Sciatic nerve (tissue), 2 donors: ENCODE measurements at regions not wholly inside any gene's neighbourhood (a gene's known extent, or its start where the extent isn't known, plus 50 kb on each side); places are given as distances from the start of the nearest gene placed in this dataset.

Experiments used
- ATAC-seq: fragments of 200-7000 bp; cut with Tn5 transposase; one replicate; pipeline ENCODE4 v1.9.1; 2020; ENCODE audit warnings: mild to moderate bottlenecking, moderate library complexity
- DNase-seq: peaks from one replicate; pipeline ENCODE4 v3.0.0-alpha.2; 2020; ENCODE audit warnings: low spot score
- intact Hi-C: fragments of 100-400 bp; cut with DNase I; formaldehyde crosslinking; loops from one replicate; pipeline ENCODE4 v1.14.2; 2022
- donor health status: DM: no; HTN: no; CAD: no.
- donor health status: DM: no; HTN: no; CAD: no.

DNA sequence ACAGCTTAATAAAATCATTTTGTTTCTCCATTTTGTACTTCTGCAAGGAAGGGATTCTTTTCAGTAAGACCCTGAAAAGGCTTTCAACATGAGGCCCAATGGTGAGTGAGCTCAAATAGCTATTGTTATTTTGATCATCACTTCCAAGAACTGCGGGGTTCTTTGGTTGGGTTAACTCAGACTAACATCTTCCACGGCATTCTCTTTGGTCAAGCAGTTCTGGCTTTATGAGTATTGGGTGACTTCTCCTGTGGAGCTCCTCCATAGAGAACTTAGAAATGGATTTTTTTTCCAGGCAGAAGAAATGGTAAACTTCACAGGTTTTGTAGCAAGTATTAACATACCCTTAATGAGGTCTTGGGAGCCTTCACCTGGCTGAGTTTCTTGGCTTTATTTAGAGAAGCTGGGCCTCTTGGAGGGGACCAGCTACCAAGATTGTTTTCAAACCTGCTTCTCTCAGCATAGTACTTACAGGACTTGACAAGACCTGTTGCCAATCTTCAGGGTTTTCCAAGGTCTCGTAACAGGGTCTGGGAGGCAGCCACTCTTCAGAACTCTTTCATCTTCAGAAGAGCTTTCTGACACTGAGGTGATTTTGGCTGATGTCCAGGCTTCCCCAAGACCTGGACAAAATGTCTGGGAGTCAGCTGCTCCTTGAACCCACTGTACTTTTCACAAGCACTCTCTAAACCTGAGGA is 353.2 kb upstream of the ETAA1 start:
- DNase-seq (no peak), ATAC-seq (no peak)
- intact Hi-C loops: no loop called here

- intact Hi-C loops: no loop called here
- DNase-seq (no peak), ATAC-seq (no peak)
These were observed 350.5 kb upstream of the ETAA1 start for GRCh38 chr2:67046591-67046990.

DNA sequence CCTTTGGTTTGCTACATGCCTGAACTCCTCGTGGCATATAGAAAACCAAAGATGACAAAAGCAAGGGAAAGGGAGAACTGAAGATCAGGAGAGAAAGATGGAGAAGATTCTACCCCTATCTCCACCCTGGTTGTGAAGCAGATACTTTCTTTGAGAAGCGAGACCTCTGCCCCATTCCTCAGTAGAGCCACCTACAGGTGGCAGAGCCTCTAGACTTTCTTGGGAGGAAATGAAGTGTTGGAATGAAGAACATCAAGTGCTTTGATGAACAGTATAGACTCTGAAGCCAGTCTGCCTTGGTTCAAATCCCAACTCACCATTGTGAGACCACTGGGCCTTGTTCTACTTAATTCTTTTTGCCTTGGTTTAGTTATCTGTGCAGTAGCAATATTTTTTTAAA is 348.8 kb upstream of the ETAA1 start:
- no peak for DNase-seq
- ATAC-seq: no peak
- intact Hi-C loops: no loop called here

- ATAC-seq (no peak), DNase-seq (no peak)
- intact Hi-C loops: no loop called here
These were observed 346.5 kb upstream of the ETAA1 start for GRCh38 chr2:67050622-67051021.

DNA sequence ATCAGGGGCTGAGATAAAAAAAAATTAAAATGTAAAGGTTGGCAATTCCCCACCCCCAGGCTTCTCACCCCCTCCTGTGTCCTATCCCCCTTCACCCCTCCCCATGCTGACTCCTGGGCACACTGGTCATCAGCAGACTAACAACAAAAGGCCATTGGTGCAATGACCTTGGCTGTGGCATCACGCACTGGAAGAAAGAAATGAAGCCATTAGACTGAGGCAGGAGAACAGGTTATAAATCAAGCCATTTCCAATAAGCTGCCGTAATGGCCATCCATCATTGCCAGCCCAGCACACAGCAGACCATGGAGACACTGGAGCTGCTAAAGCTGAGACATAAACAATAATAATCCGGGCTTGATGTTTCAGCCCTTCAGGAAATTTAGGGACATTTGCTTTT is 342.4 kb upstream of the ETAA1 start:
- no peak for ATAC-seq
- DNase-seq: no peak
- intact Hi-C loops: no loop called here

DNA sequence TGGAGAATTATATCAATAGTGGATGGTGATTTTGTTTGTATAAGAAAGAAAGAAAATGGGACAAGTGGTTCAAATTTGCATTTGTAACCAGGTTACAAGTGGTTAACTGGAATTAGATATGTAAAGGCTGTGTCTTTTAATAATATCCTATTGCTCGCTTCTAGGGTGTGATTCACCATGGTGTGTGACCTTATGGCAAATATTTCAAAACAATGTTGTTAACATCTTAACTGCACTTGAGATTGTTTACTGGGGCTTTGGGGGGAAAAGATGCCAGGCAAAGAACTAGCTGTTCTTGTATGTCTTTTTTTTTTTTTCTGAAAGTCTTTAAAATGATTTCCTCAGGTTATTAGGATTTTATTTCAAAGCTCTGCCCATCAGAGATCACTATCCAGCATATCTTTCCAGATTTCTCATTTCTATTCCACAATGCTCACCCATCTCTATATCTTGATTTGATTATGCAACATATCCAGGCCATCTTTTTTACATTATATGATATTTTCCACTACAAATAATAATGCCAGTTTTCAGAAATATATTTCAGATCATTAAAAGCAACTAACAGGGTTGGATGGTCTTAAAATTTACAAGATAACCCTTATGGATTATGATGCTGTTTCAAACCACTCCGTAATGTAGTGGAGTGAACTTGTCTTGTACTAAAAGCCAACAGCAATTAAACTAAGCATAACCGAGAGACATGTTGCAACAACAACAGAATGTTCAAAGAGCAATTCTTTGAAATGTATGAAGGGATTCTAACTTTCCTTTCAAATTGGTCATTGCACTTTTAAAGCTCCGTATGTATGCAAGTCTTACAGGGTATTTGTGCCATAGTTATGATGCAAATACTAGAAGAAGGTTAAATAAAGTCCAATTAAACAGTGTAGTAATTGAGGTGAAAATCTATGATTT is 341.5 kb upstream of the ETAA1 start:
- intact Hi-C loops: no loop called here
- DNase-seq (no peak), ATAC-seq (no peak)

DNA sequence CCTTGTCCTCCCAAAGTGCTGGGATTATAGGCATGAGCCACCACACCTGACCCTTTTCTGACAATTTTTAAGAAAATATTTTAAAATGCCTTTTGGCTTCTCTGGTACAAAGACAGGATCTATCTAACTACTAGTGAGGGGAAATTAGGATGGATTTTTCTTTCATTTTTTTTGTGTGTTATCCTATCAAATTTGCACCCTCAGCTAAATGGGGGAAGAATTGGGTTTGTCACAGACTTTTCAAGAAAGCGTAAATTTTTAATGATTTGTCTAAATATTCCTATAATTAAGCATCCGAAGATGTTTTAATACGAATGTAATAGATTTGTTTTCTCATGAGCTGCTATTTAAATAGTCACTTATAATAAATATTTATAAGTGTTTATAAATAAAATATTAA is 340.0 kb upstream of the ETAA1 start:
- DNase-seq (no peak), ATAC-seq (no peak)
- intact Hi-C loops: no loop called here

- ATAC-seq (no peak), DNase-seq (no peak)
- intact Hi-C loops: no loop called here
These were observed 339.0 kb upstream of the ETAA1 start for GRCh38 chr2:67057901-67058703.

- ATAC-seq (no peak), DNase-seq (no peak)
- intact Hi-C loops: no loop called here
These were observed 332.1 kb upstream of the ETAA1 start for GRCh38 chr2:67065046-67065445.

DNA sequence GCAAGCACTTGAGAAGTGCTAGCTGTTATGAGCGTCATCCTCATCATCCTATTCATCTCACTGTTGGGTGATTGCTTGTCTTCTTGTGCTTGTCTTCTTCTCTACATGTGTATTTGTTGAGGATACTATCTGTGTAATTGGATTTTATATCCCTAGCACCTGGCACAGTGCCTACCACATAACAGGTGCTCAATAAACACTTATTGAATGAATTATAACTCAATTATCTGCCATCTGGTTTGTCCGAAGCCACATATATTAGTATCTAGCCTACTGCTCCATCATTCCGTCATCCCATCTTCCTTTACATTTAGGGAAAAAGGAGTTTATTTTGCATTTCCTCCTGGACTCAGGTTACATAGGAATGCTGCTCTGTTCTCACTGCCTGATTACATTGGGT is 330.4 kb upstream of the ETAA1 start:
- no peak for ATAC-seq
- no peak for DNase-seq
- intact Hi-C loops: no loop called here

DNA sequence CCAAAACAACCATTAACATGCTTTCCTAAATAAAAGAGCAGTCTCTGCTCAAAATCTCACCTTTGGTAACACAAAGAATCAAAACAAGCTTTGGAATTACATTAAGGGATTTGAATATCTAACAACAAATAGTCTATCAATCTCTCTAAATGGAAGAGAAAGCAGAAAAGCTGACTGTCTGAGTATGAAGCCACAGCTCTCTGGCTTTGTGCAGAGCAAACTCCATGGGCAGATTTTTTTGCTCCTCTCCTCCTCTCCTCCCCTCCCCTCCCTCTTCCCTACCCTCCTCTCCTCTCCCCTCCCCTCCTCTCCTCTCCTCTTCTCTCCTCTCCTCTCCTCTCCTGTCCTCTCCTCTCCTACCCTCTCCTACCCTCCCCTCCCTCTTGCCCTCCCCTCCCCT is 329.5 kb upstream of the ETAA1 start:
- no peak for DNase-seq
- no peak for ATAC-seq
- intact Hi-C loops: no loop called here

DNA sequence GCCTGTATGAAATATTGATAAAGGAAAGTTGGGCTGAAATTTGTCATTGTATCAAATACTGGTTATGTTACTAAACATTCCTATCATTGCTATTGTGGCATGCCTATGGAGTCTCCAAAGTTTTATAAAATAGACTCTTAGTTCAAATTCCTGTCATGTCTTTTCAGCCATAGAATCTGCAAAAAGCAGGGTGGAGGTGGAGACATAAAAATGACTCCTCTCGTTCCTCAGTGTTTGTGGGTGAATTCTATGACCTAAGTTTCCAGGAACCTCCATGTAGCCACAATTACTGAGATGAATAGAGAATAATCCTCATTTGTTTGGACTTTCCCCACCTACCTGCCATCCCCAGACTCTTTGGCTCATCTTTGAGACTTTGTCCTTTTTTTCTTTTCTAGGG is 326.3 kb upstream of the ETAA1 start:
- intact Hi-C loops: no loop called here
- ATAC-seq (no peak), DNase-seq (no peak)

GRCh38 chr2:67075056-67075455 is 322.1 kb upstream of the ETAA1 start:
- DNase-seq: no peak

DNA sequence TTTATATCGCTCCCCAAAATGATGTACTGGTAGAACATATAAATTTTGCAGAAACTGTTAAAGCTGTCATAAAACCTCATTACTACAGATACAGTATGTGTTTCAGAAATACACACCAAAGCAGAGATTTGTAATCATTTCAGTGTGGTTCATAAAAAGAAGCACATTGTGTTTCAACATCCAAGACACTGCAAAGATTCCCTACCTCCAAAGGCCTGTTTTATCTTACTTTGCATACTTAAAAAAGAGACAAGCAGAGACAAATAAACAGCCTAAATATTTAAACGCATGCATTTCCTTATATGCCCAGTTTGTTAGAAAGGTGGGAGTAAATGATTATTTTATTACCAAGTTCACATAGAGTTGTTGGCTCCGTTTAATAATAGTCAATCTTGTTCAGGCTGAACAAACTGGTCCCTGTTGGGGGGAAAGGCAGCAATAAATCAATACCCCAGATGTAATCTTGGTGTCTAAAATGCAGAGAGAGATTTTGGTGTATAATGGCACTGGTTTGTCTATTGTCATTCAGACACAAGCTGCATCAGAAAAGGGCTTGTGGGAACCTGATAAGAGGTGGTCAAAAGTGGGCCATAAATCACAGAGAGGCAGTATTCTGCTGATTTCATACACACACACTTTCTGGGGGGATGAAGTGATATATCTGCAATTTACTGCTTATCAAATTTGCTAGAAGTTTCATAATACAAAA is 321.4 kb upstream of the ETAA1 start:
- no peak for ATAC-seq
- no peak for DNase-seq
- intact Hi-C loops: no loop called here

More at GRCh38 chr2:67075056-67075455, 322.1 kb upstream of the ETAA1 start:
- intact Hi-C loops: no loop called here
- ATAC-seq: no peak

DNA sequence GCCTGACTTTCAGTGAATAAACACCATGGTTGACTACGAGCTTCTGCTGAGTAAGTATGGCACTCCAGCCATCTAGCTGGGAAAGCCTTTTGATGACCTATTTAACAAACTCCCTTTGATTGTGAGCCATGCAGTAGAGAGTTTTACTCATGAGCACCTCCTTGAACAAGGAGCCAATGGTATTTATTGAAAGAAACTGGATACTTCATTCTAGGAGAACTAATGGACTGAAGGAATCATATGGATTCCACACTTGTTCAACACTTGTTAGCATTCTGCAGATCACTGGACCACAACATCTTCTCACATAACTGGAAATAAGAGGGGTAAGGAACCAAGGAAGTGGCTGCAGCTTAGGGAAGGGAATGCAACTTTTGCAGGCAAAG is 320.9 kb upstream of the ETAA1 start:
- DNase-seq: no peak
- intact Hi-C loops: no loop called here
- ATAC-seq: no peak

DNA sequence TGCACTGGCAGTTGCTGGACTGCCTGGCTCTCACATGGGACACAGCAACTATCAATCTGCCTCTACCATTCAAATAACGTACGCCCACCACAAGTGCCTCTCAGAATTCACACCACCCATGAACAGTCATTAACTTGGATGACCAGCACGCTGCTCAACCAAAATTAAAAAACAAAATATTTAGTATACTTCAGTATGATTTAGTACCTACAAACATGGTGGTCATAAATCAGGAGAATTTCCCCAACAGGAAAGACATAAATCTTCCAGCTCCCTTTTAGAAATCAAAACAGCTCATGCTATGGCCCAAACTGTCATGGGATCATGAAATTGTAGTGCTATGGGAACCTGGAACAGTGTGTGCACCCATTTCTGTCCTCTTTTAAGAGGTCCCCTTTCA is 317.4 kb upstream of the ETAA1 start:
- no peak for ATAC-seq
- intact Hi-C loops: no loop called here

DNA sequence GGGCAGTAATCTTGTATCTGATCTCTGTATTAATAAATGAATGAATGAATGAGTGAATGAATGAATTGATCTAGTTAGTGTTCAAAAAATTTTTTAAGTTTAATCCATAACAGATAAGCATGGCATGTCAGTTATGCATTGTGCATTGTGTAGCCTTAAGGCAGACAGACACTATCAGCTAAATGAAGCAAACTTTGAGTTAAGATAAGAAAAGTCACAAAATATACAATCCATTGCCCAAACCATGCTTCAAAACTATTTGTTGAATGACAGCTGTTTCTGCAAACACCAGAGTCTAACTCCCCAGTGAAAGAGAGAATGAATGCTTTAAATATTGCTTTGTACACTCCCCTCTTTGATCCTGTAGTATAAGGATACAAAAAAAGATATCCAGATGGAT is 314.3 kb upstream of the ETAA1 start:
- intact Hi-C loops: no loop called here
- DNase-seq (no peak), ATAC-seq (no peak)

More for the DNA sequence above, 317.4 kb upstream of the ETAA1 start:
- no peak for DNase-seq

- ATAC-seq (no peak), DNase-seq (no peak)
- intact Hi-C loops: no loop called here
These were observed 313.2 kb upstream of the ETAA1 start for GRCh38 chr2:67083951-67084350.

DNA sequence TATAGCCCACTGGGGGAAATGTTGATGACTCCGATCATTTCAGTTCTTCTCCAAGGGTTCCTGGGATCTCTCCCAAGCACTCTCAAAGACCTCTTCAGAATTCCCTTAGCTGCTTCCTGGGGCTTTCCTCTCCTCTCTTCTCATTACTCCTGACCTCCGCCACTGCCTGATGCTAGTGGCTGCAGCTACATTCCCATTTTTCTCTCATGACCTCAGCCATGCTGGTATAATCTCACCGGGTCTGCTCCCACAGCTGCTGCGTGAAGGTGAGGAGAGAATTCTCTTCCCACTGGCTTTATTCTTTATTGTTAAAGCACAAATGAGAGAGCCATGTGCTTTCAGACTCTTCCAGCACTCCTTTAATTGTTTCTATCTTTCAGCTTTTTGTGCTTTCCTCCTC is 312.0 kb upstream of the ETAA1 start:
- intact Hi-C loops: no loop called here
- DNase-seq (no peak), ATAC-seq (no peak)
